Endothelial cell of umbilical vein (primary cell): ENCODE measurements at regions not wholly inside any gene's neighbourhood (a gene's known extent, or its start where the extent isn't known, plus 50 kb on each side); places are given as distances from the start of the nearest gene placed in this dataset.
A peak's percentile ranks its signal among the peaks of the same experiment; 100 is the strongest.

Source experiments
- BruUV-seq: library from RNA; stranded (reverse); fragments of 400-500 nt; replicated peaks from 2 replicates; lab custom pipeline; 2021; lab: Mats Ljungman, UMichigan
- CTCF ChIA-PET: fragments of 300-600, 350-600 bp; sonication (Branson Sonifier 250); formaldehyde crosslinking; loops from one replicate; lab custom pipeline; 2021; ENCODE audit warnings: antibody characterized with exemption, inconsistent platforms; lab: Charles Lee
- POLR2A ChIA-PET: fragments of 300-600, 350-600 bp; sonication (Branson Sonifier 250); formaldehyde crosslinking; loops from one replicate; lab custom pipeline; 2021; ENCODE audit warnings: antibody characterized with exemption, inconsistent platforms; lab: Charles Lee
- DNase-seq: peaks from one replicate; pipeline ENCODE4 v3.0.0-alpha.2; 2011; ENCODE audit warnings: low read depth, low spot score
- FAIRE-seq: peaks from 2 replicates; lab custom pipeline; 2011; peaks lifted over from hg19 to GRCh38; lab: Jason Lieb, UNC
- H2AFZ ChIP-seq: 2 replicates; pipeline ENCODE4 v1.6.0; 2012; ENCODE audit warnings: low read depth, low read length, control low read depth, inconsistent platforms
- H3K27ac ChIP-seq: 2 replicates; pipeline ENCODE4 v1.5.1; 2011; ENCODE audit warnings: low read depth, mild to moderate bottlenecking, control low read depth, low read length, moderate library complexity; ENCODE audit not compliant: insufficient read depth
- H3K27me3 ChIP-seq, 2 experiments: 2 replicates each; pipeline versions ENCODE4 v1.6.0 to v1.6.1; 2011; ENCODE audit warnings: low read length in 2 of 2, mixed read lengths in 1 of 2; ENCODE audit not compliant: control insufficient read depth in 2 of 2, insufficient read depth in 2 of 2
- H3K36me3 ChIP-seq, 2 experiments: 2 replicates in 1 of 2; 3 replicates in 1 of 2; pipeline ENCODE4 v1.5.1; 2011; ENCODE audit warnings: low read length in 2 of 2, mild to moderate bottlenecking in 1 of 2, moderate library complexity in 1 of 2; ENCODE audit not compliant: control insufficient read depth in 2 of 2, insufficient read depth in 2 of 2; ENCODE audit errors: extremely low read depth in 1 of 2
- H3K4me1 ChIP-seq: 3 replicates; pipeline ENCODE4 v1.5.1; 2011; ENCODE audit warnings: mild to moderate bottlenecking, low read length; ENCODE audit not compliant: control insufficient read depth, insufficient read depth; ENCODE audit errors: extremely low read depth
- H3K4me2 ChIP-seq: 2 replicates; pipeline ENCODE4 v1.6.1; 2011; ENCODE audit warnings: low read length, control low read depth, mixed read lengths; ENCODE audit not compliant: insufficient read depth
- H3K4me3 ChIP-seq, 3 experiments: fragments of 200-600 bp in 1 of 3; sonication (generic), shearing (Covaris generic) in 1 of 3; replicated peaks in 1 of 3; 2 replicates each; pipeline ENCODE4 v1.5.1; 2011 to 2016; ENCODE audit warnings: control low read depth in 3 of 3, low read length in 3 of 3, mild to moderate bottlenecking in 2 of 3, inconsistent platforms in 1 of 3, low read depth in 1 of 3, moderate library complexity in 1 of 3; ENCODE audit not compliant: insufficient read depth in 1 of 3
- H3K79me2 ChIP-seq: 2 replicates; pipeline ENCODE4 v1.6.0; 2012; ENCODE audit warnings: low read length, inconsistent platforms; ENCODE audit not compliant: control insufficient read depth, insufficient read depth
- H3K9ac ChIP-seq: replicated peaks from 2 replicates; pipeline ENCODE3; 2011; ENCODE audit warnings: low read length, control low read depth; ENCODE audit not compliant: insufficient read depth; ENCODE audit errors: extremely low read depth
- H3K9me1 ChIP-seq: replicated peaks from 3 replicates; pipeline ENCODE4 v1.6.0; 2011; ENCODE audit warnings: mild to moderate bottlenecking, low read length; ENCODE audit not compliant: control insufficient read depth, insufficient read depth; ENCODE audit errors: extremely low read depth
- H3K9me3 ChIP-seq: replicated peaks from 2 replicates; pipeline ENCODE4 v1.5.1; 2012; ENCODE audit warnings: low read length, inconsistent platforms; ENCODE audit not compliant: control insufficient read depth, insufficient read depth
- H4K20me1 ChIP-seq: replicated peaks from 2 replicates; pipeline ENCODE3; 2011; ENCODE audit warnings: mild to moderate bottlenecking, low read length; ENCODE audit not compliant: control insufficient read depth, insufficient read depth; ENCODE audit errors: extremely low read depth
- CTCF ChIP-seq, 2 donors: IDR thresholded peaks; 1 replicate in 1 of 2; 2 replicates in 1 of 2; pipeline ENCODE4 v1.5.1; 2011; ENCODE audit warnings: low read length in 2 of 2, mild to moderate bottlenecking in 2 of 2, moderate library complexity in 2 of 2, control low read depth in 1 of 2, inconsistent platforms in 1 of 2, low read depth in 1 of 2; ENCODE audit not compliant: insufficient read depth in 1 of 2; ENCODE audit errors: extremely low read depth in 1 of 2
- EZH2 ChIP-seq: IDR thresholded peaks from 2 replicates; pipeline ENCODE4 v1.6.1; 2012; ENCODE audit warnings: borderline replicate concordance, low read depth, mild to moderate bottlenecking, moderate library complexity, low read length, inconsistent platforms; ENCODE audit not compliant: severe bottlenecking
- FOS ChIP-seq: IDR thresholded peaks from 2 replicates; pipeline ENCODE4 v1.6.1; 2011; ENCODE audit warnings: mild to moderate bottlenecking, low read length, moderate library complexity, borderline replicate concordance; ENCODE audit not compliant: insufficient read depth
- GATA2 ChIP-seq: IDR thresholded peaks from 2 replicates; pipeline ENCODE4 v1.7.0; 2011; ENCODE audit warnings: low read depth, mild to moderate bottlenecking, moderate library complexity, mixed read lengths, low read length; ENCODE audit not compliant: insufficient read length, insufficient read depth
- JUN ChIP-seq: IDR thresholded peaks from 2 replicates; pipeline ENCODE4 v1.6.1; 2011; ENCODE audit warnings: borderline replicate concordance, low read depth; ENCODE audit not compliant: insufficient read length, insufficient read depth
- MAX ChIP-seq: IDR thresholded peaks from 2 replicates; pipeline ENCODE4 v1.6.1; 2011; ENCODE audit not compliant: insufficient read depth, insufficient read length
- MYC ChIP-seq: IDR thresholded peaks from one replicate; pipeline ENCODE4 v1.6.1; 2011; ENCODE audit warnings: mild to moderate bottlenecking, low read depth, low read length
- POLR2A ChIP-seq: IDR thresholded peaks from 2 replicates; pipeline ENCODE4 v1.6.1; 2012; ENCODE audit warnings: low read depth, mild to moderate bottlenecking, control low read depth, low read length
- dilution Hi-C: fragments of 300-500 bp; cut with MboI; formaldehyde crosslinking; loops from one replicate; pipeline ENCODE4 v1.15.0; 2019; ENCODE audit warnings: low sequenced_read_pairs; ENCODE audit not compliant: extremely low pct_ligation_motif_present
- intact Hi-C: fragments of 100-400 bp; cut with micrococcal nuclease; formaldehyde crosslinking; loops from one replicate; pipeline ENCODE4 v1.10.0; 2022

GRCh38 chr6:167226383-167226685 is 64.8 kb upstream of the UNC93A start:
- DNase-seq (peak; percentile 79), FAIRE-seq (peak; percentile 89)
- Histone ChIP-seq H3K36me3 (no peaks in the 10 kb centered on the region), H3K79me2 (no peaks in the 10 kb centered on the region), H3K4me2 (no peak overlapping the region), H3K4me3 (no peak overlapping the region), H4K20me1 (no peaks in the 10 kb centered on the region), H3K9me3 (no peaks in the 10 kb centered on the region), H3K9me1 (no peaks in the 10 kb centered on the region), H3K27me3 (no peaks in the 10 kb centered on the region), H3K9ac (no peak overlapping the region), H2AFZ (no peak overlapping the region), H3K4me1 (peaks cover 23% of the 10 kb centered on the region), H3K27ac (peak overlapping the region; percentile 50)
- ChIA-PET CTCF (no interaction called here), POLR2A (no interaction called here)
- intact Hi-C loops = loop anchor here (10.0 kb wide), 2 partner anchors 232 to 318 kb away; partner anchors contain the start of gene CEP43
- no TSS peak for BruUV-seq
- TF ChIP-seq CTCF (IDR thresholded peaks at IDR 0.05; ENCODE audit: extremely low read depth in 1 of 2, insufficient read depth in 1 of 2, low read depth in 1 of 2, low read length in 2 of 2) (no peak), GATA2 (no peak), FOS (no peak), JUN (no peak), POLR2A (no peak), EZH2 (no peak), MYC (no peak), MAX (no peak)
- dilution Hi-C loops = no loop called here
